ENCODE measurements at regions not wholly inside any gene's neighbourhood (a gene's known extent, or its start where the extent isn't known, plus 50 kb on each side); places are given as distances from the start of the nearest gene placed in this dataset.

- Histone ChIP-seq H3K27ac (ENCODE audit: low read depth, low read length) (no peak overlapping the region), H3K27me3 (ENCODE audit: insufficient read depth, low read length) (peaks cover 8% of the 10 kb centered on the region; the same call in 1 of the 2 replicates), H3K4me3 (ENCODE audit: low read depth, low read length) (no peak overlapping the region), H2AFZ (ENCODE audit: low read length, unreplicated experiment) (no peak overlapping the region), H3K4me1 (ENCODE audit: control insufficient read depth, insufficient read depth, low read length, unreplicated experiment) (no peaks in the 10 kb centered on the region), H3K36me3 (ENCODE audit: insufficient read depth, low read length) (no peaks in the 10 kb centered on the region), H3K79me2 (ENCODE audit: control insufficient read depth, insufficient read depth, low read length, unreplicated experiment) (no peaks in the 10 kb centered on the region)
Observed at GRCh38 chr4:65202853-65203236, 467.4 kb downstream of the EPHA5 start.

- Histone ChIP-seq H3K27me3 (ENCODE audit: insufficient read depth, low read length) (peaks cover 8% of the 10 kb centered on the region; the same call in 1 of the 2 replicates), H2AFZ (ENCODE audit: low read length, unreplicated experiment) (no peak overlapping the region), H3K27ac (ENCODE audit: low read depth, low read length) (no peak overlapping the region), H3K79me2 (ENCODE audit: control insufficient read depth, insufficient read depth, low read length, unreplicated experiment) (no peaks in the 10 kb centered on the region), H3K4me1 (ENCODE audit: control insufficient read depth, insufficient read depth, low read length, unreplicated experiment) (no peaks in the 10 kb centered on the region), H3K36me3 (ENCODE audit: insufficient read depth, low read length) (no peaks in the 10 kb centered on the region), H3K4me3 (ENCODE audit: low read depth, low read length) (no peak overlapping the region)
Observed at GRCh38 chr4:65202165-65202852, 468.0 kb downstream of the EPHA5 start.

GRCh38 chr4:65195666-65196065 is 474.6 kb downstream of the EPHA5 start:
- H3K4me1 ChIP-seq (ENCODE audit: control insufficient read depth, insufficient read depth, low read length, unreplicated experiment), result no peaks in the 10 kb centered on the region
- H3K27me3 ChIP-seq (ENCODE audit: insufficient read depth, low read length), result peaks cover 9% of the 10 kb centered on the region; the same call in 1 of the 2 replicates
- no peaks in the 10 kb centered on the region for H3K36me3 ChIP-seq (ENCODE audit: insufficient read depth, low read length)
- no peak overlapping the region for H3K4me3 ChIP-seq (ENCODE audit: low read depth, low read length)
- H2AFZ ChIP-seq (ENCODE audit: low read length, unreplicated experiment), result no peak overlapping the region
- H3K79me2 ChIP-seq (ENCODE audit: control insufficient read depth, insufficient read depth, low read length, unreplicated experiment), result no peaks in the 10 kb centered on the region
- H3K27ac ChIP-seq (ENCODE audit: low read depth, low read length), result no peak overlapping the region

- H3K4me1 ChIP-seq (ENCODE audit: control insufficient read depth, insufficient read depth, low read length, unreplicated experiment), result no peaks in the 10 kb centered on the region
- peaks cover 9% of the 10 kb centered on the region; the same call in 1 of the 2 replicates for H3K27me3 ChIP-seq (ENCODE audit: insufficient read depth, low read length)
- no peaks in the 10 kb centered on the region for H3K36me3 ChIP-seq (ENCODE audit: insufficient read depth, low read length)
- no peak overlapping the region for H3K4me3 ChIP-seq (ENCODE audit: low read depth, low read length)
- no peaks in the 10 kb centered on the region for H3K79me2 ChIP-seq (ENCODE audit: control insufficient read depth, insufficient read depth, low read length, unreplicated experiment)
- no peak overlapping the region for H2AFZ ChIP-seq (ENCODE audit: low read length, unreplicated experiment)
- no peak overlapping the region for H3K27ac ChIP-seq (ENCODE audit: low read depth, low read length)
Observed at GRCh38 chr4:65195002-65195401, 475.3 kb downstream of the EPHA5 start.

GRCh38 chr4:65193985-65194384 is 476.3 kb downstream of the EPHA5 start:
- no peaks in the 10 kb centered on the region for H3K79me2 ChIP-seq (ENCODE audit: control insufficient read depth, insufficient read depth, low read length, unreplicated experiment)
- no peak overlapping the region for H2AFZ ChIP-seq (ENCODE audit: low read length, unreplicated experiment)
- no peaks in the 10 kb centered on the region for H3K4me1 ChIP-seq (ENCODE audit: control insufficient read depth, insufficient read depth, low read length, unreplicated experiment)
- H3K27ac ChIP-seq (ENCODE audit: low read depth, low read length), result no peak overlapping the region
- H3K27me3 ChIP-seq (ENCODE audit: insufficient read depth, low read length), result 0 out of 2 replicates have a peak, but pooled peaks cover 6% of the 10 kb centered on the region
- no peak overlapping the region for H3K4me3 ChIP-seq (ENCODE audit: low read depth, low read length)
- no peaks in the 10 kb centered on the region for H3K36me3 ChIP-seq (ENCODE audit: insufficient read depth, low read length)

- no peaks in the 10 kb centered on the region for H3K79me2 ChIP-seq (ENCODE audit: control insufficient read depth, insufficient read depth, low read length, unreplicated experiment)
- H3K36me3 ChIP-seq (ENCODE audit: insufficient read depth, low read length), result no peaks in the 10 kb centered on the region
- H3K27me3 ChIP-seq (ENCODE audit: insufficient read depth, low read length), result no peaks in the 10 kb centered on the region
- no peak overlapping the region for H3K27ac ChIP-seq (ENCODE audit: low read depth, low read length)
- no peaks in the 10 kb centered on the region for H3K4me1 ChIP-seq (ENCODE audit: control insufficient read depth, insufficient read depth, low read length, unreplicated experiment)
- no peak overlapping the region for H2AFZ ChIP-seq (ENCODE audit: low read length, unreplicated experiment)
- no peak overlapping the region for H3K4me3 ChIP-seq (ENCODE audit: low read depth, low read length)
Observed at GRCh38 chr4:65190780-65191179, 479.5 kb downstream of the EPHA5 start.

GRCh38 chr4:65175585-65175984 is 494.7 kb downstream of the EPHA5 start:
- H3K36me3 ChIP-seq (ENCODE audit: insufficient read depth, low read length), result no peaks in the 10 kb centered on the region
- no peak overlapping the region for H3K27ac ChIP-seq (ENCODE audit: low read depth, low read length)
- no peak overlapping the region for H2AFZ ChIP-seq (ENCODE audit: low read length, unreplicated experiment)
- H3K4me3 ChIP-seq (ENCODE audit: low read depth, low read length), result no peak overlapping the region
- no peaks in the 10 kb centered on the region for H3K79me2 ChIP-seq (ENCODE audit: control insufficient read depth, insufficient read depth, low read length, unreplicated experiment)
- H3K4me1 ChIP-seq (ENCODE audit: control insufficient read depth, insufficient read depth, low read length, unreplicated experiment), result peaks cover 2% of the 10 kb centered on the region
- H3K27me3 ChIP-seq (ENCODE audit: insufficient read depth, low read length), result no peaks in the 10 kb centered on the region

GRCh38 chr4:65170768-65171514 is 499.3 kb downstream of the EPHA5 start:
- Histone ChIP-seq H3K79me2 (ENCODE audit: control insufficient read depth, insufficient read depth, low read length, unreplicated experiment) (no peaks in the 10 kb centered on the region), H3K4me3 (ENCODE audit: low read depth, low read length) (no peak overlapping the region), H3K4me1 (ENCODE audit: control insufficient read depth, insufficient read depth, low read length, unreplicated experiment) (peaks cover 2% of the 10 kb centered on the region), H2AFZ (ENCODE audit: low read length, unreplicated experiment) (peak overlapping the region; percentile 28), H3K36me3 (ENCODE audit: insufficient read depth, low read length) (no peaks in the 10 kb centered on the region), H3K27me3 (ENCODE audit: insufficient read depth, low read length) (no peaks in the 10 kb centered on the region), H3K27ac (ENCODE audit: low read depth, low read length) (no peak overlapping the region)

- Histone ChIP-seq H3K36me3 (ENCODE audit: insufficient read depth, low read length) (no peaks in the 10 kb centered on the region), H3K27ac (ENCODE audit: low read depth, low read length) (no peak overlapping the region), H3K4me1 (ENCODE audit: control insufficient read depth, insufficient read depth, low read length, unreplicated experiment) (peaks cover 2% of the 10 kb centered on the region), H3K4me3 (ENCODE audit: low read depth, low read length) (no peak overlapping the region), H2AFZ (ENCODE audit: low read length, unreplicated experiment) (no peak overlapping the region), H3K27me3 (ENCODE audit: insufficient read depth, low read length) (no peaks in the 10 kb centered on the region), H3K79me2 (ENCODE audit: control insufficient read depth, insufficient read depth, low read length, unreplicated experiment) (no peaks in the 10 kb centered on the region)
Observed at GRCh38 chr4:65167719-65168118, 502.6 kb downstream of the EPHA5 start.

GRCh38 chr4:65152205-65152604 is 518.1 kb downstream of the EPHA5 start:
- Histone ChIP-seq H3K79me2 (ENCODE audit: control insufficient read depth, insufficient read depth, low read length, unreplicated experiment) (no peaks in the 10 kb centered on the region), H3K4me3 (ENCODE audit: low read depth, low read length) (no peak overlapping the region), H2AFZ (ENCODE audit: low read length, unreplicated experiment) (no peak overlapping the region)

GRCh38 chr4:65139998-65140397 is 530.3 kb downstream of the EPHA5 start:
- Histone ChIP-seq H3K4me3 (ENCODE audit: low read depth, low read length) (no peak overlapping the region), H3K27ac (ENCODE audit: low read depth, low read length) (no peak overlapping the region), H2AFZ (ENCODE audit: low read length, unreplicated experiment) (no peak overlapping the region), H3K36me3 (ENCODE audit: insufficient read depth, low read length) (no peaks in the 10 kb centered on the region), H3K79me2 (ENCODE audit: control insufficient read depth, insufficient read depth, low read length, unreplicated experiment) (no peaks in the 10 kb centered on the region), H3K27me3 (ENCODE audit: insufficient read depth, low read length) (no peaks in the 10 kb centered on the region), H3K4me1 (ENCODE audit: control insufficient read depth, insufficient read depth, low read length, unreplicated experiment) (no peaks in the 10 kb centered on the region)

More at GRCh38 chr4:65152205-65152604, 518.1 kb downstream of the EPHA5 start:
- no peaks in the 10 kb centered on the region for H3K36me3 ChIP-seq (ENCODE audit: insufficient read depth, low read length)
- H3K4me1 ChIP-seq (ENCODE audit: control insufficient read depth, insufficient read depth, low read length, unreplicated experiment), result no peaks in the 10 kb centered on the region
- H3K27me3 ChIP-seq (ENCODE audit: insufficient read depth, low read length), result no peaks in the 10 kb centered on the region
- no peak overlapping the region for H3K27ac ChIP-seq (ENCODE audit: low read depth, low read length)
